Tibial artery (tissue), 4 donors: ENCODE measurements at regions not wholly inside any gene's neighbourhood (a gene's known extent, or its start where the extent isn't known, plus 50 kb on each side); places are given as distances from the start of the nearest gene placed in this dataset.

Experiments used
- DNase-seq, 2 donors: peaks; one replicate each; pipeline ENCODE4 v3.0.0-alpha.2; 2019
- H3K27ac ChIP-seq, 2 donors: fragments of 200-600 bp; sonication (generic) in 1 of 2; 1 replicate in 1 of 2; 2 replicates in 1 of 2; pipeline ENCODE4 v1.5.1; 2018 to 2019; ENCODE audit warnings: mild to moderate bottlenecking in 1 of 2
- H3K27me3 ChIP-seq, 2 donors: fragments of 200-600 bp; sonication (generic) in 1 of 2; one replicate each; pipeline versions ENCODE4 v1.5.1 to v1.6.0; 2016 to 2019
- H3K36me3 ChIP-seq, 3 donors: fragments of 200-600 bp; sonication (generic) in 2 of 3; one replicate each; pipeline ENCODE4 v1.5.1; 2016 to 2019; ENCODE audit warnings: mild to moderate bottlenecking in 2 of 3
- H3K4me1 ChIP-seq, 4 donors: fragments of 200-600 bp; sonication (generic) in 2 of 4; 1 replicate in 3 of 4; 2 replicates in 1 of 4; pipeline ENCODE4 v1.5.1; 2016 to 2019
- H3K4me3 ChIP-seq, 2 donors: fragments of 200-600 bp; sonication (generic) in 1 of 2; 1 replicate in 1 of 2; 2 replicates in 1 of 2; pipeline ENCODE4 v1.5.1; 2018 to 2019; ENCODE audit warnings: mild to moderate bottlenecking in 2 of 2
- H3K9me3 ChIP-seq, 3 donors: fragments of 200-600 bp; sonication (generic) in 1 of 3; one replicate each; pipeline ENCODE4 v1.5.1; 2016 to 2019
- CTCF ChIP-seq, 2 experiments: fragments of 200-600 bp in 1 of 2; fragments of 450-650 bp in 1 of 2; IDR thresholded peaks; one replicate each; pipeline ENCODE4 v1.5.1; 2017 to 2019; ENCODE audit warnings: antibody characterized with exemption in 2 of 2, mild to moderate bottlenecking in 1 of 2, moderate library complexity in 1 of 2
- intact Hi-C: fragments of 100-400 bp; cut with DNase I; formaldehyde crosslinking; loops from one replicate; pipeline ENCODE4 v1.15.0; 2023; ENCODE audit warnings: low total_unique reads

- peaks cover 0 to 31% of the 10 kb centered on the region in 2 donors for H3K27me3 ChIP-seq
- H3K4me3 ChIP-seq, result no peak overlapping the region
- intact Hi-C loops, result no loop called here
- H3K36me3 ChIP-seq, result no peaks in the 10 kb centered on the region
- peaks cover 0 to 12% (median 10%) of the 10 kb centered on the region in 3 donors for H3K9me3 ChIP-seq
- DNase-seq, result peak in 1 of 2 donors; percentile 12
- no peak for TF ChIP-seq CTCF (IDR thresholded peaks at IDR 0.05)
- H3K4me1 ChIP-seq, result no peaks in the 10 kb centered on the region
- no peak overlapping the region for H3K27ac ChIP-seq
Measured at GRCh38 chr2:239684271-239684810, 283.5 kb upstream of the HDAC4 start.

- no peaks in the 10 kb centered on the region for H3K4me1 ChIP-seq
- H3K4me3 ChIP-seq, result no peak overlapping the region
- no peak for TF ChIP-seq CTCF (IDR thresholded peaks at IDR 0.05)
- DNase-seq, result no peak
- peaks cover 0 to 12% (median 10%) of the 10 kb centered on the region in 3 donors for H3K9me3 ChIP-seq
- intact Hi-C loops, result no loop called here
- no peak overlapping the region for H3K27ac ChIP-seq
- H3K27me3 ChIP-seq, result peaks cover 0 to 23% of the 10 kb centered on the region in 2 donors
- H3K36me3 ChIP-seq, result no peaks in the 10 kb centered on the region
Measured at GRCh38 chr2:239682518-239682917, 281.7 kb upstream of the HDAC4 start.

- Histone ChIP-seq H3K27ac (no peak overlapping the region), H3K36me3 (no peaks in the 10 kb centered on the region), H3K4me3 (no peak overlapping the region), H3K4me1 (no peaks in the 10 kb centered on the region), H3K27me3 (peaks cover 0 to 23% of the 10 kb centered on the region in 2 donors), H3K9me3 (peaks cover 0 to 12% (median 10%) of the 10 kb centered on the region in 3 donors)
- intact Hi-C loops, result no loop called here
- DNase-seq, result no peak
- TF ChIP-seq CTCF (IDR thresholded peaks at IDR 0.05), result no peak
Measured at GRCh38 chr2:239679755-239680154, 278.9 kb upstream of the HDAC4 start.

GRCh38 chr2:239678666-239679296, 278.0 kb upstream of the HDAC4 start:
- peaks cover 0 to 16% of the 10 kb centered on the region in 2 donors for H3K27me3 ChIP-seq
- intact Hi-C loops, result no loop called here
- no peaks in the 10 kb centered on the region for H3K4me1 ChIP-seq
- H3K27ac ChIP-seq, result no peak overlapping the region
- no peak overlapping the region for H3K4me3 ChIP-seq
- peaks cover 0 to 12% (median 6%) of the 10 kb centered on the region in 3 donors for H3K9me3 ChIP-seq
- DNase-seq, result peak in 1 of 2 donors; percentile 42
- no peaks in the 10 kb centered on the region for H3K36me3 ChIP-seq
- no peak for TF ChIP-seq CTCF (IDR thresholded peaks at IDR 0.05)

GRCh38 chr2:239678186-239678490, 277.3 kb upstream of the HDAC4 start:
- Histone ChIP-seq H3K9me3 (peaks cover 0 to 10% (median 4%) of the 10 kb centered on the region in 3 donors), H3K4me3 (no peak overlapping the region), H3K27ac (no peak overlapping the region), H3K36me3 (no peaks in the 10 kb centered on the region), H3K4me1 (no peaks in the 10 kb centered on the region), H3K27me3 (peaks cover 0 to 15% of the 10 kb centered on the region in 2 donors)
- intact Hi-C loops, result no loop called here
- no peak for DNase-seq
- no peak for TF ChIP-seq CTCF (IDR thresholded peaks at IDR 0.05)
